ENCODE measurements at regions not wholly inside any gene's neighbourhood (a gene's known extent, or its start where the extent isn't known, plus 50 kb on each side); places are given as distances from the start of the nearest gene placed in this dataset.
A peak's percentile ranks its signal among the peaks of the same experiment; 100 is the strongest.

DNA sequence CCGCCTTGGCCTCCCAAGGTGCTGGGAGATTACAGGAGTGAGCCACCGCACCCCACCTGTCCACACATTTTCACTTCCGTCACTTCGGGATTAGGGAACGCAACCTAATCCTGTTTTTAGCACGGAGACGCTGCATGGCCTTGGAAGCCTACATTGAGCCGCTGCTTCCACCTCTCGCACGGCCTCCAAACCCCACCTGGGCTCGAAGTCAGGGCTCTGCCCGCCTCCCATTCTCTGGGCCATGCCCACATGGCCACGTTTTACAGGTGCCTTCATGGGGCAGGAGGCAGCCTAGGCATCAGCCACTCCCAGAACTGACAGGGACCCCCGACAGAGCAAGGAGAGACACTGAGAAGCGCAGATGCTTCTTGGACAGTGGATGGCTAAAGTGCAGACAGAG lies 100.6 kb downstream of the OAT start:
- H3T11ph ChIP-seq (ENCODE audit: low read length) = no peak overlapping the region
- no peak overlapping the region for H3K4me3 Mint-ChIP-seq
- H3K56ac ChIP-seq (ENCODE audit: insufficient read length, low read depth, low read length) = no peak overlapping the region
- H3K79me2 ChIP-seq (ENCODE audit: insufficient read depth, low read length) = no peaks in the 10 kb centered on the region
- peaks cover 2% of the 10 kb centered on the region for H4K20me1 ChIP-seq (ENCODE audit: control insufficient read depth, insufficient read depth, insufficient read length)
- H2BK15ac ChIP-seq (ENCODE audit: low read depth, low read length) = no peak overlapping the region
- no peak overlapping the region for H2BK120ac ChIP-seq (ENCODE audit: low read depth, low read length, poor library complexity, severe bottlenecking)
- no peak overlapping the region for H3K14ac ChIP-seq (ENCODE audit: insufficient read depth, low read length)
- no peak overlapping the region for H3K4ac ChIP-seq (ENCODE audit: low read depth, low read length)
- H2AFZ ChIP-seq (ENCODE audit: low read length) = no peak overlapping the region
- H3K18ac ChIP-seq (ENCODE audit: insufficient read length, low read depth, low read length) = no peak overlapping the region
- no CpG with 5 or more reads among the region's 15 CpGs for WGBS (ENCODE audit: extremely low coverage, insufficient read length, low lambda C conversion rate)
- 0 out of 7 replicates have a peak overlapping the region, but pooled peaks of 1 of the 3 experiments have one; percentile 10 for H3K27ac Mint-ChIP-seq
- no peaks in the 10 kb centered on the region for H3K23me2 ChIP-seq (ENCODE audit: insufficient read length, low read depth, low read length, poor library complexity, severe bottlenecking)
- no peak overlapping the region for H4K8ac ChIP-seq (replicated peaks; ENCODE audit: insufficient read length, low read depth, low read length)
- TF ChIP-seq, protein P1, sequence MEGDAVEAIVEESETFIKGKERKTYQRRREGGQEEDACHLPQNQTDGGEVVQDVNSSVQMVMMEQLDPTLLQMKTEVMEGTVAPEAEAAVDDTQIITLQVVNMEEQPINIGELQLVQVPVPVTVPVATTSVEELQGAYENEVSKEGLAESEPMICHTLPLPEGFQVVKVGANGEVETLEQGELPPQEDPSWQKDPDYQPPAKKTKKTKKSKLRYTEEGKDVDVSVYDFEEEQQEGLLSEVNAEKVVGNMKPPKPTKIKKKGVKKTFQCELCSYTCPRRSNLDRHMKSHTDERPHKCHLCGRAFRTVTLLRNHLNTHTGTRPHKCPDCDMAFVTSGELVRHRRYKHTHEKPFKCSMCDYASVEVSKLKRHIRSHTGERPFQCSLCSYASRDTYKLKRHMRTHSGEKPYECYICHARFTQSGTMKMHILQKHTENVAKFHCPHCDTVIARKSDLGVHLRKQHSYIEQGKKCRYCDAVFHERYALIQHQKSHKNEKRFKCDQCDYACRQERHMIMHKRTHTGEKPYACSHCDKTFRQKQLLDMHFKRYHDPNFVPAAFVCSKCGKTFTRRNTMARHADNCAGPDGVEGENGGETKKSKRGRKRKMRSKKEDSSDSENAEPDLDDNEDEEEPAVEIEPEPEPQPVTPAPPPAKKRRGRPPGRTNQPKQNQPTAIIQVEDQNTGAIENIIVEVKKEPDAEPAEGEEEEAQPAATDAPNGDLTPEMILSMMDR (conservative IDR thresholded peaks at IDR 0.05) = no peak
- no peak for DNase-seq
- no peak overlapping the region for H3K23ac ChIP-seq (ENCODE audit: insufficient read length, low read depth, low read length)
- H3K9me3 Mint-ChIP-seq = peaks cover 2 to 3% of the 10 kb centered on the region in 2 experiments; a peak in 1 of 5 replicates
- peaks cover 6% of the 10 kb centered on the region; the same call in 1 of the 2 replicates for H3K27me3 Mint-ChIP-seq (ENCODE audit: low read depth)
- H2BK12ac ChIP-seq (ENCODE audit: insufficient read length, low read depth, low read length) = no peak overlapping the region
- H4K5ac ChIP-seq (ENCODE audit: insufficient read length, low read depth, low read length) = no peak overlapping the region
- no peak overlapping the region for H2BK20ac ChIP-seq (ENCODE audit: low read depth, low read length, poor library complexity, severe bottlenecking)
- H3K36me3 Mint-ChIP-seq (ENCODE audit: insufficient read depth in 1 of 3, low read depth in 3 of 3) = no peaks in the 10 kb centered on the region; a peak in 1 of 7 replicates
- H2AK5ac ChIP-seq (ENCODE audit: insufficient read length, low read length) = no peak overlapping the region
- H3K4me1 Mint-ChIP-seq = peaks cover 8% of the 10 kb centered on the region in 2 experiments; a peak in 3 of 4 replicates
- H3K9ac ChIP-seq (ENCODE audit: extremely low read depth, insufficient read length, low read length) = no peak overlapping the region
- no peak overlapping the region for H3K4me2 ChIP-seq (ENCODE audit: insufficient read depth, insufficient read length, low read length)
- H3K27me3 ChIP-seq (ENCODE audit: insufficient read depth, low read length) = no peaks in the 10 kb centered on the region
- no peaks in the 10 kb centered on the region for H3K9me3 ChIP-seq (ENCODE audit: control insufficient read depth, low read depth, low read length)
- no peaks in the 10 kb centered on the region for H3K79me1 ChIP-seq (ENCODE audit: insufficient read depth, low read depth, low read length, poor library complexity, severe bottlenecking)
- no peak overlapping the region for H2BK5ac ChIP-seq (ENCODE audit: insufficient read length, low read length)
- H4K91ac ChIP-seq (ENCODE audit: insufficient read length, low read depth, low read length) = no peak overlapping the region
- no peak overlapping the region for H3K27ac ChIP-seq (ENCODE audit: insufficient read length, low read depth, low read length)
- no peaks in the 10 kb centered on the region for H3K4me1 ChIP-seq (ENCODE audit: insufficient read depth, low read length)
